ENCODE measurements at regions not wholly inside any gene's neighbourhood (a gene's known extent, or its start where the extent isn't known, plus 50 kb on each side); places are given as distances from the start of the nearest gene placed in this dataset.

GRCh38 chr18:51522821-51523220 is 325.3 kb upstream of the MEX3C start:
- no peaks in the 10 kb centered on the region for H3F3A ChIP-seq (ENCODE audit: low read depth)
- H3K4me2 ChIP-seq, result no peak overlapping the region
- no peak overlapping the region for H3K4me3 Mint-ChIP-seq
- no peak overlapping the region for H3K27ac ChIP-seq
- no peaks in the 10 kb centered on the region for H3K4me1 ChIP-seq
- H3K79me2 ChIP-seq (ENCODE audit: low read depth), result no peaks in the 10 kb centered on the region
- no peak for TF ChIP-seq EZH2phosphoT487 (IDR thresholded peaks at IDR 0.05)
- no peak for TF ChIP-seq CTCF (IDR thresholded peaks at IDR 0.05)
- TF ChIP-seq EZH2 (IDR thresholded peaks at IDR 0.05), result no peak
- no peaks in the 10 kb centered on the region for H3K9me3 Mint-ChIP-seq
- no peak overlapping the region for H3K9ac ChIP-seq
- DNase-seq (ENCODE audit: low spot score), result no peak
- peaks cover 10% of the 10 kb centered on the region for H3K4me1 Mint-ChIP-seq
- no peaks in the 10 kb centered on the region for H3K9me3 ChIP-seq (ENCODE audit: low read depth)
- H3K36me3 Mint-ChIP-seq, result no peaks in the 10 kb centered on the region
- H3K27me3 Mint-ChIP-seq (ENCODE audit: insufficient read depth, low read depth), result peaks cover 3% of the 10 kb centered on the region
- H2AFZ ChIP-seq (replicated peaks), result peak overlapping the region; percentile 30
- no peak overlapping the region for H3K4me3 ChIP-seq
- no peaks in the 10 kb centered on the region for H3K27me3 ChIP-seq
- H4K20me1 ChIP-seq (ENCODE audit: low read depth), result no peaks in the 10 kb centered on the region
- H3K27ac Mint-ChIP-seq, result no peak overlapping the region
- H3K36me3 ChIP-seq, result no peaks in the 10 kb centered on the region

GRCh38 chr18:51523671-51524070 is 326.2 kb upstream of the MEX3C start:
- H3K27ac Mint-ChIP-seq, result no peak overlapping the region

GRCh38 chr18:51525453-51526225 is 328.2 kb upstream of the MEX3C start:
- H3F3A ChIP-seq (ENCODE audit: low read depth), result no peaks in the 10 kb centered on the region
- peaks cover 9% of the 10 kb centered on the region for H3K4me1 Mint-ChIP-seq
- no peak overlapping the region for H3K27ac ChIP-seq
- H2AFZ ChIP-seq (replicated peaks), result no peak overlapping the region
- no peak overlapping the region for H3K9ac ChIP-seq
- no peak overlapping the region for H3K4me3 Mint-ChIP-seq
- no peaks in the 10 kb centered on the region for H3K27me3 ChIP-seq
- DNase-seq (ENCODE audit: low spot score), result no peak
- H3K4me2 ChIP-seq, result no peak overlapping the region
- no peaks in the 10 kb centered on the region for H4K20me1 ChIP-seq (ENCODE audit: low read depth)
- H3K27me3 Mint-ChIP-seq (ENCODE audit: insufficient read depth, low read depth), result peaks cover 3% of the 10 kb centered on the region
- no peaks in the 10 kb centered on the region for H3K9me3 ChIP-seq (ENCODE audit: low read depth)
- no peaks in the 10 kb centered on the region for H3K36me3 Mint-ChIP-seq
- no peak overlapping the region for H3K4me3 ChIP-seq
- H3K36me3 ChIP-seq, result no peaks in the 10 kb centered on the region
- H3K9me3 Mint-ChIP-seq, result no peaks in the 10 kb centered on the region
- no peak for TF ChIP-seq EZH2 (IDR thresholded peaks at IDR 0.05)
- TF ChIP-seq EZH2phosphoT487 (IDR thresholded peaks at IDR 0.05), result no peak
- no peak for TF ChIP-seq CTCF (IDR thresholded peaks at IDR 0.05)
- H3K4me1 ChIP-seq, result no peaks in the 10 kb centered on the region
- no peaks in the 10 kb centered on the region for H3K79me2 ChIP-seq (ENCODE audit: low read depth)
- no peak overlapping the region for H3K27ac Mint-ChIP-seq

More at GRCh38 chr18:51523671-51524070, 326.2 kb upstream of the MEX3C start:
- H3K4me1 ChIP-seq, result no peaks in the 10 kb centered on the region
- TF ChIP-seq EZH2phosphoT487 (IDR thresholded peaks at IDR 0.05) (no peak), CTCF (IDR thresholded peaks at IDR 0.05) (no peak), EZH2 (IDR thresholded peaks at IDR 0.05) (no peak)
- H3K27me3 ChIP-seq, result no peaks in the 10 kb centered on the region
- Mint-ChIP-seq H3K36me3 (no peaks in the 10 kb centered on the region), H3K4me3 (no peak overlapping the region), H3K4me1 (peaks cover 13% of the 10 kb centered on the region), H3K9me3 (no peaks in the 10 kb centered on the region), H3K27me3 (ENCODE audit: insufficient read depth, low read depth) (peaks cover 3% of the 10 kb centered on the region)
- H4K20me1 ChIP-seq (ENCODE audit: low read depth), result no peaks in the 10 kb centered on the region
- no peak overlapping the region for H2AFZ ChIP-seq (replicated peaks)
- H3K9ac ChIP-seq, result no peak overlapping the region
- H3K36me3 ChIP-seq, result no peaks in the 10 kb centered on the region
- H3F3A ChIP-seq (ENCODE audit: low read depth), result no peaks in the 10 kb centered on the region
- no peaks in the 10 kb centered on the region for H3K79me2 ChIP-seq (ENCODE audit: low read depth)
- H3K4me3 ChIP-seq, result no peak overlapping the region
- no peak for DNase-seq (ENCODE audit: low spot score)
- H3K9me3 ChIP-seq (ENCODE audit: low read depth), result no peaks in the 10 kb centered on the region
- H3K4me2 ChIP-seq, result no peak overlapping the region
- no peak overlapping the region for H3K27ac ChIP-seq

All from neural progenitor cell (in vitro differentiated cells).